ENCODE measurements at regions not wholly inside any gene's neighbourhood (a gene's known extent, or its start where the extent isn't known, plus 50 kb on each side); places are given as distances from the start of the nearest gene placed in this dataset.

DNA sequence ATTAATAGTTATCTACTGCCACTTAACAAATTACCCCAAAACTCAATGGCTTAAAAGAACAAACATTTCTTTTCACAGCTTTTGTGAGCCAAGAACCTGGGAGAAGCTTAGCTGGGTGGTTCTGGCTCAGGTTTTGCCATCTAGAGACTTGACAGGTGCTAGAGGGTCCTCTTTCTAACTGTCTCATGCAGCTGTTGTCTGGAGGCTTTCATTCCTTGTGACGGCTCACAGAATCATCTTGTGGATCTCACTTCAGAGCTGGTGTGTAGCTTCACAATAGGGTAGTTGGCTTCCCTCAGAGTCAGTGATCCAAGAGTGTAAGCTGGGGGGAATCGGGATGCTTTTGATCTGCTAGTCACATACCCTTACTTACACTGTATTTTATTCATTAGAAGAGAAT, 81.2 kb upstream of the APC start:
- DNase-seq (ENCODE audit: low read depth in 2 of 2): no peak

GRCh38 chr5:112657804-112658203, 79.9 kb upstream of the APC start:
- DNase-seq (ENCODE audit: low read depth in 2 of 2): no peak

DNA sequence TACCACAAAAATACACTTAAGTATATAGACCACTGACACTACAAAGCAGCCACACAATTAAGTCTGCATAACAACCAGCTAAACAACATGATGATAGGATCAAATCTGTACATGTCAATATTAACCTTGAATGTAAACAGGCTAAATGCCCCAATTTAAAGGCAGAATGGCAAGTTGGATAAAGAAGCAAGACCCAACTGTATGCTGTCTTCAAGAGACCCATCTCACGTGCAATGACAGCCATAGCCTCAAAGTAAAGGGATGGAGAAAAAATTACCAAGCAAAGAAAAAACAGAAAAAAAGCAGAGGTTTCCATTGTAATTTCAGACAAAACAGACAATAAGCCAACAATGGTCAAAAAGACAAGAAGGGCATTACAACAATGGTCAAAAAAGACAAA, 77.3 kb upstream of the APC start:
- no peak for DNase-seq (ENCODE audit: low read depth in 2 of 2)

- DNase-seq (ENCODE audit: low read depth in 2 of 2): no peak
These were observed 74.5 kb upstream of the APC start for GRCh38 chr5:112663146-112663545.

GRCh38 chr5:112668016-112668415, 69.7 kb upstream of the APC start:
- DNase-seq (ENCODE audit: low read depth in 2 of 2): no peak

GRCh38 chr5:112668911-112669310, 68.8 kb upstream of the APC start:
- no peak for DNase-seq (ENCODE audit: low read depth in 2 of 2)

DNA sequence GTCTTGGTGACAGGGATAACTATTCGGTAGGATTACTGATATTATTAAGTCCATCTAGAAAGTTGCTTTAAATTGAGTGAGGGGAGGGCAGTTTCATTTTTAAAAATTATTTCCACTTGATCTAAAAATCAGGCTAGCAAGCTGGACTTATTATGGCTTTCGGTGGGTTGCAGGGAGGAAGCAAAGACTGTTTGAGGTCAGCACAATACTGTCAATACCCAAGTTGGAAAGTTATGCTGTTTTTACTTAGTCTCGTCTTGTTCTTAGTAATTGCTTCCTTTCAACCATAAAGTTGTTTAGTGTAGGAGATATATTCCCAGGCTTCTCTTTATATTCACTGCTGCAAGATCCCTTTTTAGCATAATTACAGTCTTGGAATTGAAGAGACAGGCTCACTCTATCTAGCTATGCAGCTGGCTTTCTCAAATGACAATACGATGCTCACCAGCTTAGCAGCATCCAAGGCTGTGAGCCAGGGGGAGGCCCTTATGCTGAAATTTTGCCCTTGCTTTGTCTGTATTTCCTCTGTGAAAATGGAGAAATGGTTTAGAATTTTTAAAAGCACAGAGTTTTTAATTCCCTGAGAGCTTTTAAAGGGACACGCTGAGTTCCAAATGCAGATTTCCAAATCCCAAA, 68.2 kb upstream of the APC start:
- no peak for DNase-seq (ENCODE audit: low read depth in 2 of 2)

- no peak for DNase-seq (ENCODE audit: low read depth in 2 of 2)
These were observed 66.0 kb upstream of the APC start for GRCh38 chr5:112671687-112672086.

DNA sequence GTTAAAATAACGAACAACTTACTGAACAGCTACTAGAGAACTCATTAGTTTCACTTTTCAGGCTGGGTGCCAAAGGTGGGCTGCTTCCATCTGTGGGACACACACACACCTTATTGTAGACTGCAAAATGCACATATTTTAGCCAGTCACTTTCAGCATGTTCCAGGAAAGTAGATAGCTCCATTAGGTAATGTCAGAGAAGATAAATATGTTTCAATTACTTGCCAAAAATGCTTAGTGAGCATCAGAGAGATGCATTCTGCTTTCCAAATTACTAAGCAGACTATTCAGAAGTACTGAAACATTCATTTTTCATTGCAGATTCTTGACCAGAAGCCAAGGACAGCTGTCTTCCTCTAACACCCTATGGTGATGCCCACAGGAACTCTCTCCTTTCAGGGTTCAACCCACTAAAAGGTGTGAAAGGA, 56.2 kb upstream of the APC start:
- DNase-seq (ENCODE audit: low read depth in 2 of 2): no peak

- no peak for DNase-seq (ENCODE audit: low read depth in 2 of 2)
These were observed 55.0 kb upstream of the APC start for GRCh38 chr5:112682621-112683061.

DNA sequence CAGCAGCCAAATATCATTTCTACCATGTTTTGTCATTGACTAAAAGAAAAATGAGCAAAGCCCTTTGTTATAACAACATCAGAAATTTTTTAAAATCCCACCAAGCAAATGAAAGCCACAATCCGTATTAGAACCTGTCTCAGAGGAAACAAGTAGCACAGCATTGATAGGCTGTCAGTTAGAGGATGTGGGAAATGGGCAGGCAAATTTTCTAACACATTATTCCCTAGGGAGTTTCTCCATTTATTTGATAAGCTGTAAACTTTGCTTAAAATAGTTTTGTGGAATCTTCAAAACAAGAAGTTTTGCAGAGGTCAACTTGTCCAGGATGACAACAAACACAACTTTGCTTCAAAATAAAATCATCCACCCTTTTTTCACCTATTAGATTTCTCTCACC, 53.6 kb upstream of the APC start:
- no peak for DNase-seq (ENCODE audit: low read depth in 2 of 2)

DNA sequence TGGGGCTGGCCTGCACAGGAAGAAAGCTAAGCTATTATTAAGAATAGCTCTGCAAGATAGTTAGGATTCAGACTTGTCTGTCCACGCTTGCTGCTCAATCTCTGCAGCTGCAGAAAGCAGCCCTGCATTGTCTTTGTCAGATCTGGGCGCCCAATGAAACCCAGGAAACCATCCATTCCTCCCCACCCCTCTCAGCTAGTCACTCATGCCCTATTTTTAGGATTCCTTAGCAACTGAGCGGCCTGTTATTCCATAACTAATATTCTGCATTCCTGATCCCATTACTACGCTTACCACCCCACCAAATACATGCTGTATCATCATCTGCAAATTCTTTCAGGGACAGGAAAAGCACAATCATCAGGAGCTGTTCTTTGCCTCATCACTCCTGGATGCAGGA, 52.9 kb upstream of the APC start:
- DNase-seq (ENCODE audit: low read depth in 2 of 2): no peak

DNA sequence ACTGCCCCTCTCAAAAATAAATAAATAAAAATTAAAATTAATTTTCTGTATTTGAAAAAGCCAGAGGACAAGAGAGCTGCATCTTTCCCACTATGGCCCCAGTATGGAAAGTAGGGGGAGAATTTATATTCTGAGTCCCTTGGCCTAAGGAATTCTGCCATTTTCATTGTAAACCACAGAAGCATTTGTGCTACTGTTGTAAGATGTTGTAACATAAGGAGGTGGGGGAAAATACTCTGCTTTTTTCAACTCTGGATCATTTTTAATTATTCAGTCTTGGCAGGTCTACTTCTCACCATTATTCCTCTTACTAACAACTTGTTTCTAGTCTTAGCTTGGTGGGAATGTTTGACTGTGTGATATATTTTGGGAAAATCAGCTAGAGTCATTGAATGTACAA, 52.3 kb upstream of the APC start:
- DNase-seq (ENCODE audit: low read depth in 2 of 2): no peak

DNA sequence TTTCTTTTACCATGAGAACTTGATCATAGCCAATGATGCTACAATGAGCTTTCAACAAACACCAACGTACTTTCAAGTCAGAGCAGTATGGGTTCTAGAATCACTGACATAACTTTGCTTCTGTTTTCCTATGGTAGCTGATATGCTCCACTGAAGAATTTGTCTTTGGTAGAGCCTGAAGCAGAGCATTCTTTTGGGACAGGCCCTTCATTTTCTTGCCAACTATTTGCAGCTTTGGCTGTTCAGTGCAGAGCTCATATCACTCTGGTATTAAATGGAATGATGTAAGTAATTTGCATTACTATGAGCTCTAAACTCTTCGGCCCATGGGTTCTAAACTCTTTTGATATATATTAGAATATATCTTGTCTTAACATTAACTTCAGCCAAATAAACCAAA, 51.8 kb upstream of the APC start:
- DNase-seq (ENCODE audit: low read depth in 2 of 2): no peak

GRCh38 chr5:112686675-112687074, 51.0 kb upstream of the APC start:
- DNase-seq (ENCODE audit: low read depth in 2 of 2): no peak

DNA sequence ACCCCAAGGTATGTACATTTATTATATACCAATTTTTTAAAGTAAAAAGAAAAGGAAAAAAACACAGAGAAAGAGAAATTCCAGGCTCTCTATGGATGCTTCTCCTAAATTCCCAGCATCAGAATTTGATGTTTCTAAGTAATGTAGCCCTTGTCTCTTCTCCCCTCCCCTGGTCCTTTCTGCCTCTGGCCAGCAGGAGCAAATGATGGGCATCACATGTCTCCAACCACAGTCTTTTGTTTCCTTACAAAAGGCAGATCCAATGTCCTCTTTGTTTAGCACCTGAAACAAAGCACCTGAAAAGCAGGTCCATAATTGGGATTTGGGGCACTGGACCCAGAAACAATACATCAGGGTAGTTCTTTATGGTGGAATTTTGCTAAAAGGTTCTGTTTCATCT, 50.4 kb upstream of the APC start:
- no peak for DNase-seq (ENCODE audit: low read depth in 2 of 2)

All from stimulated activated CD4-positive, alpha-beta T cell treated with anti-CD3 and anti-CD28 coated beads, Interleukin-1b, Interleukin-23, amount 100 ng/mL, for 4 hours (primary cell).